ENCODE measurements at regions not wholly inside any gene's neighbourhood (a gene's known extent, or its start where the extent isn't known, plus 50 kb on each side); places are given as distances from the start of the nearest gene placed in this dataset.

DNA sequence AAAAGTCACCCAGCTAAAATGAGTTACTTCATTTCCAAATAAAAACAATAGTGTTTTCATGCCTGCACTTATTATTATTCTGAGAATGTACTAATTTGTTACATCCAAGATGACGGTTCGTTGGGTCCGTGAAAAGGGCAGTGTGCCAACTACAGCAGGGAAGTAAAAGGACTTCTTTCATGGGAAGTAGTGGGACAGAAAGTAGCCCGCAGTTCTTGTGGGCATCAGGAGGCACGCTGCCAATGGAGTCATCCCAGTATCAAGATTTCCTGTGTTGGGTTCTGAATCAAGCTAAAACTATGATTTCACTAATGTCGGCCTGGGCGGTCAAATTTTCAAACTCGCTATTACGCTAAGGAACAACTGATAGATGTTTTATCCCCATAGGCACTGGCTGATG lies 254.5 kb upstream of the SOX2 start:
- Histone ChIP-seq H3K27me3 (ENCODE audit: low read depth) (no peaks in the 10 kb centered on the region), H3K36me3 (no peaks in the 10 kb centered on the region), H3K4me1 (no peaks in the 10 kb centered on the region), H3K4me3 (no peak overlapping the region), H3K9me3 (no peaks in the 10 kb centered on the region), H3K27ac (no peak overlapping the region)
- ATAC-seq, result no peak
- intact Hi-C loops (cut with DNase I), result no loop called here
- TF ChIP-seq, protein P1, sequence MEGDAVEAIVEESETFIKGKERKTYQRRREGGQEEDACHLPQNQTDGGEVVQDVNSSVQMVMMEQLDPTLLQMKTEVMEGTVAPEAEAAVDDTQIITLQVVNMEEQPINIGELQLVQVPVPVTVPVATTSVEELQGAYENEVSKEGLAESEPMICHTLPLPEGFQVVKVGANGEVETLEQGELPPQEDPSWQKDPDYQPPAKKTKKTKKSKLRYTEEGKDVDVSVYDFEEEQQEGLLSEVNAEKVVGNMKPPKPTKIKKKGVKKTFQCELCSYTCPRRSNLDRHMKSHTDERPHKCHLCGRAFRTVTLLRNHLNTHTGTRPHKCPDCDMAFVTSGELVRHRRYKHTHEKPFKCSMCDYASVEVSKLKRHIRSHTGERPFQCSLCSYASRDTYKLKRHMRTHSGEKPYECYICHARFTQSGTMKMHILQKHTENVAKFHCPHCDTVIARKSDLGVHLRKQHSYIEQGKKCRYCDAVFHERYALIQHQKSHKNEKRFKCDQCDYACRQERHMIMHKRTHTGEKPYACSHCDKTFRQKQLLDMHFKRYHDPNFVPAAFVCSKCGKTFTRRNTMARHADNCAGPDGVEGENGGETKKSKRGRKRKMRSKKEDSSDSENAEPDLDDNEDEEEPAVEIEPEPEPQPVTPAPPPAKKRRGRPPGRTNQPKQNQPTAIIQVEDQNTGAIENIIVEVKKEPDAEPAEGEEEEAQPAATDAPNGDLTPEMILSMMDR (IDR thresholded peaks at IDR 0.05), result no peak
- no peak for DNase-seq

DNA sequence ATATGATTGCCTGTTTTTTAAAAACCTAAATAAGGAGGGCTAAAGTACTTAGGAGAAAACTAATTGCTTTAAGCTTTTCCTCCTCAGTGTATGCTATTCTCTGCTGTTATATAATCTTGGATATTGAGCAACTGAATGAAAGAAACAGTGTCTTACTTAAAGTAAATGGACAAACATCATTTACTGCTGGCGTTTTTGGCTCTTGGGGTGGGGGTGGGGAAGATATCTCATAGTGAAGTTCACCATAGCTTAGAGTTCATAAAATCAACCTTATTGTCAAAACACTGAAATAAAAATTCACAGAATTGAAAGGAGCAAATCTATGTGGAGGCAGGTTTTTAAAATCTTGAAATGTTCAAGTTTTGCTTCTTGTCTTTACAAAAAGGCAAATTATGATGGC lies 256.4 kb upstream of the SOX2 start:
- TF ChIP-seq, protein P1 (IDR thresholded peaks at IDR 0.05), result no peak

DNA sequence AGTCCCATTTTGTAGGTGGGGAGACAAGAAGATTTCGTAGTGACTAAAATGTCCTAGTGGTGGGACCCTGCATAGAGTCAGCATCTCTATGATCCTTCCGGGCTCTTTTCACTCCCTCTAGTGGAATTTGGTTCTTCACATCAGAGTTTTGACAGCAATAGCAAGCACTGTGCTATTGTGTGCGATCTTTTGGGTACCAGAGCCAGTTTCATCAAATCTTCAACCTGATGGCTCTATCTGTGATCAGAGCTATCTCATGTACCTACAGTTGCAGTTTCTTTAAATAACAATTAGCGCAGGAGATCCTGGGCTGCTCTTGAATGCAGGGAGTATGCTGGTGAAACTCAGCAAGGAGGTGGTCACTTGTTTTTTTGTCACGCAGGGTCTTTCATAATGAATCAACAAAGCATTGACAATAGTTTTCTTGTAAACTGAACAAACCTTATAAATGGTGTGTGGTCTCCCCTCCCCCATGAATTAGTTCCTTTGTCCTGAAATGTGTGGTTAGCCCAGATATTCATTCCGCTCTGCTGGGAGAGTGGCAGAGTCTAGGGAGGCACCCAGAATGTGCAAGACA lies 257.2 kb upstream of the SOX2 start:
- H3K4me1 ChIP-seq, result no peaks in the 10 kb centered on the region
- no peaks in the 10 kb centered on the region for H3K36me3 ChIP-seq
- no peak for DNase-seq
- TF ChIP-seq, protein P1 (IDR thresholded peaks at IDR 0.05), result no peak
- intact Hi-C loops (cut with DNase I), result no loop called here
- ATAC-seq, result no peak
- H3K9me3 ChIP-seq, result no peaks in the 10 kb centered on the region
- H3K27ac ChIP-seq, result no peak overlapping the region
- H3K4me3 ChIP-seq, result no peak overlapping the region
- H3K27me3 ChIP-seq (ENCODE audit: low read depth), result no peaks in the 10 kb centered on the region

More for the DNA sequence above, 256.4 kb upstream of the SOX2 start:
- Histone ChIP-seq H3K27ac (no peak overlapping the region), H3K36me3 (no peaks in the 10 kb centered on the region), H3K4me1 (no peaks in the 10 kb centered on the region), H3K27me3 (ENCODE audit: low read depth) (no peaks in the 10 kb centered on the region), H3K4me3 (no peak overlapping the region), H3K9me3 (no peaks in the 10 kb centered on the region)
- ATAC-seq (no peak), DNase-seq (no peak)
- intact Hi-C loops (cut with DNase I), result no loop called here

DNA sequence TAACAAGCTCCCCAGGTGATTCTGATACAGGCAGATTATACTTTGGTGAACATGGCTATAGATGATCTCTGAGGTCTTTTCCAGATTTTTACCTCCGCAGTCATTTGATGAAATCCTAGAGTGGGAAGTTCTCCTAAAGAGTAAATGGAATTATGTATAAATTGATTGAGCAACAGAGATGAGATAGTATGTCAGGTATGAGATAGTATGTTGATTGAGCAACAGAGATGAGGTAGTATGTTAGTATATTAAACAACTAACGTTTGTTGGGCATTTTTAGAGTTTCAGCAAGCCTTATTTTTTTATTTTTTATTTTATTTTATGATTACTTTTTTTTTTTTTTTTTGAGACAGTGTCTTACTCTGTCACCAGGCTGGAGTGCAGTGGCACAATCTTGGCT lies 265.0 kb upstream of the SOX2 start:
- Histone ChIP-seq H3K4me3 (no peak overlapping the region), H3K9me3 (no peaks in the 10 kb centered on the region), H3K36me3 (no peaks in the 10 kb centered on the region), H3K4me1 (no peaks in the 10 kb centered on the region), H3K27ac (no peak overlapping the region), H3K27me3 (ENCODE audit: low read depth) (no peaks in the 10 kb centered on the region)
- ATAC-seq (no peak), DNase-seq (no peak)
- intact Hi-C loops (cut with DNase I), result no loop called here
- TF ChIP-seq, protein P1 (IDR thresholded peaks at IDR 0.05), result no peak

DNA sequence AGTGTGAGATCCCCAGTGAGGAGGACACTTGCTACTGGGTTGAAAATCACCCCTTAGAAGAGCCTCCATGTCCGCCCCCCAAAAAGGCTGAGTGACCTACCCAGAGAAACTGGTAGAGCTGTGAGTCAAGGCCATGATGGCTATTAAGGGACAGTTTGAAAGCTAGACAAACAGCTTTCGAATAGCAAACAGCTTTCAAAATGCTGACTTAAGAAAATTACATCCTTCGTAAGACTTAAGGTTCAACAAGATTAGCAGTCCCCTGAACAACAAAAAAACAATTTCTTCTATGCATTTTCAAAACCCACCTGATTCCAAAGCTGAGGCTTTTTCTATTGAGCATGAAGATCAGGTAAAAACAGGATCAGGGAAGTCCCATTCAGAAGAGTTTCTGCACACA lies 269.7 kb upstream of the SOX2 start:
- Histone ChIP-seq H3K9me3 (no peaks in the 10 kb centered on the region), H3K27ac (no peak overlapping the region), H3K4me3 (no peak overlapping the region), H3K36me3 (no peaks in the 10 kb centered on the region), H3K27me3 (ENCODE audit: low read depth) (no peaks in the 10 kb centered on the region), H3K4me1 (no peaks in the 10 kb centered on the region)
- DNase-seq (no peak), ATAC-seq (no peak)
- TF ChIP-seq, protein P1 (IDR thresholded peaks at IDR 0.05), result no peak
- intact Hi-C loops (cut with DNase I), result no loop called here

DNA sequence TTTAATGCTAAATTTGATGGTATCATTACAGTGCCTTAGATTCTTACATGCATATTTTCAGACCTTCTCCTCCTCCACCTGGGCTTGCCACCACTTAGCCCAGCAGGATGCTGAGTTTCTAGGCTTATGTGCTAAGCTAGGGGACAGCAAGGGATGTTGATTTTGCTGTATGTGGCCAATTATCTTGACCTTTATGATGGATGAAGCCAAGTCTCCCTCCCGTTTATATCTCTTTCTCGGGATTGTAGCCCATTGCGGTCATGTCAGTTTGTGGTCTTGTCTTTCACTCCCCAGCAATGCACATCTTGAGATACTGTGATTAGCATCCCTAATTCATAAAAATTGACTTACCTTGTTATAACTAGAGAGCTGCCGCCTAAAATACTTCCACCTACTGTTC lies 278.7 kb upstream of the SOX2 start:
- Histone ChIP-seq H3K4me3 (no peak overlapping the region), H3K36me3 (no peaks in the 10 kb centered on the region), H3K27me3 (ENCODE audit: low read depth) (no peaks in the 10 kb centered on the region), H3K27ac (no peak overlapping the region), H3K4me1 (no peaks in the 10 kb centered on the region), H3K9me3 (no peaks in the 10 kb centered on the region)
- TF ChIP-seq, protein P1 (IDR thresholded peaks at IDR 0.05), result no peak
- intact Hi-C loops (cut with DNase I), result no loop called here
- DNase-seq (no peak), ATAC-seq (no peak)
